ACHN (cell line): ENCODE measurements at regions not wholly inside any gene's neighbourhood (a gene's known extent, or its start where the extent isn't known, plus 50 kb on each side); places are given as distances from the start of the nearest gene placed in this dataset.

Experiments used
- DNase-seq: peaks from one replicate; pipeline ENCODE4 v3.0.0-alpha.2; 2015
- in situ Hi-C: cut with HindIII; loops from 2 replicates; pipeline ENCODE4 v1.10.0; 2017; ENCODE audit warnings: low sequenced_read_pairs, low pct_ligation_motif_present, low pct_unique_long_range_greater_than_20kb

DNA sequence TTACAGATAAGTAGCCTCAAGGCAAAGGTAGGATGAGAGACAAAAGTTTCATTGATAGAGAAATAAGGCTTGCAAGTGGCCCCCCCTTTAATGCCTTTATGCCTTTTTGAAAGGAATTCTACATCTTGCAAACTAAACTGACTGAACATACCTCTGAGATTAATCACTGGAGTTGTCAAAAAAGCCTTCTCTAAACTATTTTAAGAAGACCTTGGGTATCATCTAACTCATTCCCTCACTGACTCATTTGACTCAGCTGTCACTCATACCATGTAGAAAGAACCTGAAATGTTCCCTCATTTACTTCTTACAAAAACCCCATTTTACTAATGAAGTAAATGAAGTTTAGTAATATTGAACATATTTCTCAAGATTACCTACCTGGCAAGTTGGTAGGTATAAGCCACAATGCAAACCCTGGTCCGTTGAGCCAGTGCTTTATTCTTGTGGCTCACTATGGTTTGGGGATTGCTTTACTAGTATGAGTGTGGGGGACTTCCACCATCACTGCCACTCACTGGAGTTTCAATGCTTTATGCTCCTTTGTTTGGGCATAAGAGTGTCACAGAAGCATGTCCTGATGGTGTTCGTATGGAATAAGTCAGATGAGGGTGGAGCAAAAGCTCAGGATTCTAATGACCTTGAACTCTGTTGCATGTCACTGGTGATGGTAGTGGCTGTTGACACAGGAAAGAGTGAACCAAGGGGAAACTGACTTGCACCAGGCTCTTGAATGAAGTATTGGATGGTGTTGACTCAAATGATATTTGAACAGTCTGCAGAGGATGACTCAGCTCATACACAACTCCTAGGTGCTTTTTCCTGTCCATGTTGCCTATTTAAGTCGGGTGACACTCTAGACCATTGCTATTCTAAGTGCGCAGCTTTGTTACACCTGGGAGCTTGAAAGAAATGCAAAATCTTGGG lies 305.5 kb upstream of the EMCN start:
- no peak for DNase-seq

DNA sequence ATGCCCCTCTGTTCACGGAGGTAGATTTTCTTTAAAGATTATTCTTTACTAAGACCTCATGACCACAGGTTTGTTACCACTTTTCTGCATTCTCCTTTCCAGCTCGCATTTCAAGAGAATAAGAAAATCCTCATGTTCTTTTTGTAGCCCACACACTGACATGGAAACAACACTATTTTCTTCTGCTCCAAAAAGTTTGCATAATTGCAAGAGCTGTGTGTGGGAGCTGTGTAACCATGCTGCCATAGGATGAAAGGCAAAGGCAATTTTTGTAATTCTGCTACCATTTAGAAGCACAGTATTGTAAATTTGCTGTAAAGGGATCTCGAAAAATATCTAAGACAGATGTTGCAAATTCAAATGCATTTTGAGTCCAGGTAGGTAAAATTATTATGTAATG lies 302.4 kb upstream of the EMCN start:
- no peak for DNase-seq
- in situ Hi-C loops, result no loop called here

More for the DNA sequence above, 305.5 kb upstream of the EMCN start:
- in situ Hi-C loops, result no loop called here

DNA sequence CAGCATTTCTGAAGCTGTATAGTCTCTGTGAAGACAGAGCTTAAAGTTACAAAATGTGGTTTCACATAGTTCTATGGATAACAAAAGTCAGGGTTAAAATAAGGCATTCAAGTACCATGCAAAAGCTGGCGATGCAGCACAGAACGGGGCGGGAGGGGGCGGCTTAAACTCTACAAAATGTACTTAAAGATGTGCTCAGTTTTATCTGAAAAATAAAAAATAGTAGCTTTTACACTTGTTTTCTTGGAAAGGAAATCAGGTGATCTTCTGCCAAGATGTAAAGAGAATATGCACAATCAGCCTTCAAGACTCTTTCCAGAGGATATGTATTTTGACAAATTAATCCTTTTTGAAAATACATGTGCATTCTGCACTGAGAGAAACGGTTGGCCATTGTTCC lies 301.7 kb upstream of the EMCN start:
- no peak for DNase-seq
- in situ Hi-C loops, result no loop called here

DNA sequence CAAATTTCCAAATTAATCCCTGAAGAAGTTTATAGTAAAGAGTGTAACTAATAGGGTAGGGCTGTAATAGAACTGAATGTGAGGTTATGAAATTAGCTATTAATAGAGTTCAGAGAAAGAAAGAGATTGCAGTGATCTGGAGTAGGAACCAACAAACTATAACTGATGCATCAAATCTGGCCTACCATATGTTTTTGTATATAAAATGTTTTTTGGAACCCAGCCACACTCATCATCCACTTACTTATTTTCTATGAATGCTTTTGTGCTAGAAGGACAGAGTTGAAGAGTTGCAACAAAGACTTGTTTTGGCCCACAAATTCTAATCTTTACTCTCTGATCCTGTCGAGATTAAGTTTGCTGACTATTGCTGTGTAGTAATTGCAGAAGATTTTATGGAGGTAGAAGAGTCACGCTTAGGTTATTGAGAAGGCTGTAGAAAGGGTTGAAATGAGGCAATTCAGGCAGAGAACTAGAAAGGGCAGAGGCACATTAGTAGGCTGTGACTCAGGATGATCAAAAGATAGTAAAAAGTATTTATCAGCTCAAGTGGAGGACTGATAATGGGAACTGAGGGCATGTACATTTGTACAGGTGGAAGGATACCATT lies 298.7 kb upstream of the EMCN start:
- in situ Hi-C loops, result no loop called here
- no peak for DNase-seq

DNA sequence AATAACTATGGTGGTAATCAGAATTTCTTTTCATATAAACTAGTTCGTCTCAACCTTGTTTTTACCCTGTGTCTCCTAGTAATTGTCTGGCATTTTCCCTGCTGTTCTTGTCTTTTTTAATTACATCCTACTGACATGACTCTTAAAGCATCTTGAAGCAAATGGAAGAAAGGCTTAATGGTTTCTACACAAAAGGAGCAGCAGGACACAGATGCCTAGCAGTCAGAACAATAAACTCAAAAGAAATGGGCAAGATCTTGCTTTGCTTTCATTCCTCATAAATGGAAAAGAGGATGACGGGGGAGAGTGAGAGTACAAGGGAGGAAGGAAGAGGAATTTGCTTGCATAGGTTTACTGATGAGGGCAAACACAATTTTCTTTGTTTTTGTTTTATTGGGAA lies 293.2 kb upstream of the EMCN start:
- no peak for DNase-seq
- in situ Hi-C loops, result no loop called here

DNA sequence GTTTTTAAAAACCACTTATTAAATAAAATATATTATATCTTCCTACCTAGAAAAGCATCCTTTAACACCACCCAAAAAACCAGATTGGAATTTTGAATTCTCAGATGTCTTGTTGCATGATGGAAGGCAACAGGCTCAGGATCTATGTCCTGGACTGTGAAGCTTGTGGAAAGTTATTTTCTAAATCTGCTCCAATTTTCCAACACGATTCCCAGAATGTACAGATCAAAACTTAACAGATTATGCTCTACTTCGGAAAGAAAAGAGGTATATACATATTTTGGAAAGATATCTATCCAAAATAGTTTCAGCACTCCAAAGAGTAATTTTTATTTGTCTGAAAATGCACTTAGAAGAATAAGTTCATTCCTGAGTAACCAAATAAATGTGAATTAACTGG lies 291.7 kb upstream of the EMCN start:
- DNase-seq, result no peak
- in situ Hi-C loops, result no loop called here

DNA sequence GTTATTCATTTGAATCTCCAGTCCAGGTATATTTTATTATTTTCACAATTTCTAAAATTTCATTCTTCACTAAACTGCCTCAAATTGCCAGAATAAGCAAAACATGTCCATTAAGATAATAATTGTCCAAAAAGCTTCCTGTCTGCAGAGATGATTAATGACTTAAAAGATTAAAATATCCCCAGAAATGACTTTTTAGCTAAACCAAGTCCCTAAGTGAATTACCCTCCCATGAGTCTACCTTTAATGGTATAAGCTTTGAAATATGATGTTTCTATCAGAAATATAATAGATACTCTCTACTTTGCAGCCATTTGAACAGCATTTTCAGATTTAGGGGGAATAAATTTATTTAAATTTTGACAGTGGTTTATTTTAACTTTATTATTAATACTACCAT lies 289.2 kb upstream of the EMCN start:
- in situ Hi-C loops, result no loop called here
- DNase-seq, result no peak

DNA sequence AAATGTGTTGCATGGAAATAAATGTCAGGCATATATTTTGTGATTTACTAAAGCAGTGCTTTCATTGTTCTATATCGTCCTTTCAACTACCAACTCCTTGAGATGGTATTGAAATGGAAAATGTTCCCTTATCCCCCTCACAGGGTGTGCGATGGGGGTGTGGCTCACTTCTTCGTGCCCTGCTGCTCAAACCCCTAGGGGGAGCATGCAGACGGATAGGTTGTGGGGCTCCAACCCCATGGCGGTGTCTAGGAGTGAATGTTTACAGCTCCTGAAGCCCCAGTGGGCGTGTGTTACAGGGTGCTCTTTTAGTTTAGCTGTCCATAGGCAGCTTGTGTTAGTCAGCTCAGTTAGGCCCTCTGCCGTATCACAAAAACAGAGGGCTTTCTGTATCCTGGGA lies 287.7 kb upstream of the EMCN start:
- no peak for DNase-seq
- in situ Hi-C loops, result no loop called here

DNA sequence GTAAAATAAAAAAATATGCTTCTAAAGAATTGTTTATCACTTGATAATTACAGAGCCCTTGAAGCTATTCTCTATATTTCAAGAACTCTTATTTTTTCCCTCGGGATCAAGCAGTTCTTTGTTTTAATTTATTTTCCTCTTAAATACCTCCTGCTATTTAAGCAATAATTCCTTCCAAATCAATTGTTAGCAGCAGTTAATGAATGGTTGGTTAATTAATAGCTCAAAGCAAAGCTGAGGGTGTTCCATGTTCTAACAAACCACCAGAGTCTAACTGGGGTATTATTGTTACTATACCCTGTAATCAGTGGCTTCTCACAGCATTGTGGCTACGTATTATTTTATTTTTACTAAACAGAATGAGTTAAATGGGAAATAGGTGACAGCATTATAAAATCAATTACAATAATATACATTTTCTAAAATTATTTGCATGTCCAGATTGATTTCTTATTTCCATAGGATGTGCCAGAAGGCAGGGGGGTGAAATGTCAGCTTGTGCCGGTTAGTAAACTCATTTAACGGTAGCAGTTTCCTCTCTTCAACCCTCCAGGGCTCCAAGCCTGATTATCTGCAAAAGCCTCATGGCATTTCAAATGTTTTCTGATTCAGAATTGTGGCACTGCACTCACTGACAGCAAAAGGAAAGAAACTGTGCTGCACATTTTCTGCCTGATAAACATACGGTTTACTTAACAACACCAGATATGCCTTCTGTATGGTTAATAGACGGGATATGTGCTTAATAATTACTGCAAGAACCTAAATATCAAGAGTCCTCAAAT lies 286.9 kb upstream of the EMCN start:
- in situ Hi-C loops, result no loop called here
- DNase-seq, result no peak

DNA sequence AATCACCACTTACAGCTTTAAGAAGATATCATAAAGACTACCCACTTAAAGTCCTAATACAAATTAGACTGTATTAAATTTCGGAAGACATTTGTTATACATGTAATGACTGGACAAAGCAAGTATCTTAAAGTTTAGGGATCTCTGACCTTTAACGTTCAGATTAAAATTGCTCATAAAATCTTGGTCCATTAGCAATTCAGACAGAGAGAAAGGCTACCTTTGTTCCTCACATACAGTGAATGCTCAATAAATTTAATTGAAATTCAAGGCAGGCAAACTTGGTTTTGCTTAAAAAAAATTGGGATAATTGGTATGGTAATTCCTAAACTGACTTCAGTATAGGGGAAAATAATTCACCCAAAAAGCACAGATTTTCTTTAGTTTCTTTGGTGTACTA lies 285.9 kb upstream of the EMCN start:
- no peak for DNase-seq
- in situ Hi-C loops, result no loop called here

DNA sequence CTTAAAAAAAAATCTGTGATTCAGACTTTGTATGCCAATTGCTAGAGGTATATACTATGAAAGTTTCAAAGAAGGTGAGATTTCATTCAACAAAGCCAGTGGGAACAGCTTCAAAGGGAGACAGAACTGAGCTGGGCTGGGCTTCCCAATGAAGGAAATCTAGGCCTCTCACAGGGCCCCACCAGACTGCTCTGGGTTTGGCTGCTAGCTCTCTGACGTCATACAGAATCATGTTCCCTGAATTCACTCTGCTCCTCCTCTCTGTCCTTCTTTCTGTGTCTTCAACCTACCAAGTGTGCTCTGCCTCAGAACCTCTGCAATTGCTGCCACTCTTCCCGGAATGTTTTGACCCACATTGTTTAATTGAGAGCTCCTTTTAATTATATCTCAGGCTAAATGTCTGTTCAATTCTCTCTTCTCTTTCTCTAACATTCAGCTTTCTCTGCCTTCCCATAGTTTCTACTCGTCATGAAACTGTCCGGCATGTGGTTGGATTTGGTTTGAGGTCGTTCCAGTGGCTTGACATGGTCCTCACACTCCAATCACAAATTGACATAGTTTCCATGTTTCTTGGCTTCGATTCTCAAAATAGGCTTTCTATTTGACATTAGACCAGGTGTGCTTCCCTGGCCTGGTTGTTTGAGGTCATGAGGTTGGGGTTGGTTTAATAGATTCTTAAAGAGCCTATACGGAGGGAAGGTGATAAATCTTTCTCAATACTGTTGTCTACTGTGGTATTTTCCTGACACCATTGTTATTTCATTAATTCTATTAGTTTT lies 282.1 kb upstream of the EMCN start:
- no peak for DNase-seq
- in situ Hi-C loops, result no loop called here

DNA sequence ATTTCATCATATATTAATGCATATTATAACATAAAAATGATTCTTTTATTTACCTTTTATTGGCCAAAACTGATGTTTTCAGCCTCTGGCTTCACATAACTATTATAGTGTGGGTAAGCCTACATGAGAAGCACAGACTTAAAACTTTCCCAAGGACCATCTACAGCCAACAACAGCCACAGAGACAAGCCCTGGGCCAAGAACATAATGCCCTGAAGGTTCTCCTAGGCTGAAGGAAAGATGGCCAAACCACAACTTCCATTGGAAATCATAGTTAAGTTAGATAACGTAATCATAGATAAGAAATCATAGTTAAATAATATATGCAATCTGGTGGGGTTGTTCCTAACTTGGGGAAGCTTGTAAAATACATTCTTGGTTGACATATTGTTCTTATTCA lies 280.0 kb upstream of the EMCN start:
- no peak for DNase-seq
- in situ Hi-C loops, result no loop called here

DNA sequence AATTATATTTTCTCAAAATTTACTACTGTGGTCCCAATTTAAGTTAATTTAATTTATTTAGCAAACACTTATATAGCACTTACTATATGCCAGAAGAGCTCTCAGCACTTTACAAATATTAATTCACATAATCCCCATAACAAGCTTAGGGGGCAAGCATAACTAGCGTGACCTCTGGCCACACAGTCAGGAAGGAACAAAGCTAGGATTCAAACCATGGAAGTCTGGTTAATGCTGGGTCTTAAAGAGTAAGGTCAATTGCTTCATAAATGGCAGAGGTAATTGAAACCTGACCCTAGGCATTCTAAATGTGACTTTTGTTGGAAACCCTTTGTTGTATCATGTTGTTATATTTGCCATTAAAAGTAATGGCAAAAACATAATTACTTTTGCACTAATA lies 279.5 kb upstream of the EMCN start:
- DNase-seq, result no peak
- in situ Hi-C loops, result no loop called here

DNA sequence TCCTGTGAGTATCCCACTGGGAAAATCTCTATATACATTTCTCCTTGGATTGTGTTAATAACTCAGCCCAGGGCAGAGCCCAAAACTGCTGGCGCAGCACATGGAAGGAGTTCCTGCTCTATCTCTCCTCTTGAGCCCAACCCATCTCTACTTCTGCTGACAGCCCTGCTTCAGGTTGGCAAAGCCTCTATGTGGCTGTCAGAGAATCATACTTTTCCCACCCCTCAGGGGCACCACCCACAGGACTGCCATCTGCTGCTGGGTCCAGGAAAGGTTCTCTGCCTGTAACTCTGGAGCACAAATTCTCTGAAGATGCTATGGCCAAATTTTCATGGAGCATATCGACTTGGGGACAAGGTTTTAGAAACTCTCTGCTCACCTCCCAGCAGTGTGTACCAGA lies 278.5 kb upstream of the EMCN start:
- DNase-seq, result no peak

DNA sequence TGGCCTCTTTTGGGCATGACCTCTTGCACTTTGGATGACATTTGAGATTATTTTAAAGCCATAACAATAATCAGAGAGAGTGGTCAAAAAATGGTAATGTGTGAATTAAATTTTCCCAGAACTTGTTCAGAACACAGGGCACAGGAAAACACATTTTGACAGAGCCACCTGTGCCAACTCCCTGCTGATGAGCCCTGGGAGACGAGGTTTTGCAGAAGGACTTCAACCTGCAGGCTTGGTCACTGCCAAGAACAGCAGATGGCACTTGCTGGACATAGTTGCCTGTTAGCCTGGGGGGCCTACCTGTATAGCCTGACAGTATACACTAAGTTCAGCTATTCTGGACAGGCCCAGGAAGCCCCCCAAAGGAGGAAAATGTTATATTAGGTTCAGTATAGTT lies 277.8 kb upstream of the EMCN start:
- in situ Hi-C loops, result no loop called here
- no peak for DNase-seq

More for the DNA sequence above, 278.5 kb upstream of the EMCN start:
- in situ Hi-C loops, result no loop called here

DNA sequence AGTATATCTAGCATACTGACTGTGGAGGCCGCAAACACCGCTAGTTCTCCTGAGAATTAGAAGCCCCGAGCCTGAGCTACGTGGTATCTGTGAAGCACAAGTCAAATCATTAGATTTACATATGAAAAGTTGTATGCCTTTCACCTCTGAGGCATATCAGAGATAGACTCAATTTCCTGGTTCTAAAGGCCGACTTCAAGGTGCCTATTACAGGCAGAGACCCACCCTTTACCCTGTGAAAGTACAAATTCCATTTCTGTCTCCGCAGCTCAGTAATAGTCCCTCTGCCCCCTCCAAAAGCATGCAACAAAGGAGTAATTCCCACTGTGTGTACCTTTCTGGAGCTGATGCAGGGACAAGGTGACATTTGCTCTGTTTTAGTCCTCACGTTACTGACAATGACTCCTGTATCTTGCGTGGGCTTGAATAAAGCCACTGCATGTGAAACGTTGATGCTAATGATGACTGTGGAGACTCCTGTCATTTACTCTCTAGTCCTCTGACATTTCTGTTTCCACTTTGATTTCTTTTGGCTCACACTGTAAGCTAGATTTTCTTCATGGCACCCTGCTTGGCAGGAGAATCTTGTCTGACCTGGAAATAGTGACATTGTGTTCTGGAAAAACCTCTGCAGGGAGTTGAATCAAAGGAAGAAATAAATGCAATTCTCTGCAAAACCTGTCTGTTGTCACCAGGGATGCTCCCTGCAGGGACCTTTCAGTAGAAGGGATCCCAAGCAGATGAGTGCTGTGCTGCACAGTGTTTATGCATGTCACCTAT lies 273.2 kb upstream of the EMCN start:
- in situ Hi-C loops, result no loop called here

DNA sequence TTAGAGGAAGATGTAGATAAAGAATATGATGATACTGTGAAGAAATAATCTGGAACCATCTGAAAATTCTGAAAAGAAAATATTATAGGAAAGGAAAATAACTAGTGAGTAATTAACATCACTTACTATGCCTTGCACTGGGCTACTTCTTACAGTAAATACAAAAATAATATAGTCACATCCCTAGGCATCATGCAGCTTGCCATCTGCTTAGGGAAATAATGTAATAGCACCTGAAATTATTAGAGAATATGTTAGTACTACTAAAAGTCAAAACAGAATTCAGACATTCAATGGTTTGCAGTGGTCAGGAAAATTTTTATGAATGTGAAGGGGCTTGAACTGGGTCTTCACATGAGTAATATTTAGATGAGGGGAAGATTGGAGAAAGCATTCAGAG lies 272.2 kb upstream of the EMCN start:
- in situ Hi-C loops, result no loop called here

More for the DNA sequence above, 273.2 kb upstream of the EMCN start:
- DNase-seq, result no peak

DNA sequence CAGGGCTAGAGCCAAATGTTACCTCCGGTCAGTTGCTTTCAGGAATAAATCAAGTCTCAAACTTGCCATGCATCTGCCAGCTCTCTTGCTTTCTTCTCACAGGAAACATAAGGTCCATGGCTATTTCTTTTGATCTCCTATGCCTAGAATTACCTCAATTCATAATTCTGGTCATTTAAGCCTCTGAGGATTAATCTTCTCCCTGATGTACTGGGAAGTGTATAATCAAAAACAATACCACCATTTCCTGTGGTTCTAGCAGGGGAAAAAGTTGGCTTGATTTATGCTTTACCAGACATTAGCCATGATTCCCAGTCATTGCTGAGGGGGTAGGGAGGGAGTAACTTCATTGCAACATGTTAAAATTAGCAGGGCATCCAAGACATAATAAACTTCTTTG lies 268.7 kb upstream of the EMCN start:
- in situ Hi-C loops, result no loop called here
- no peak for DNase-seq

More for the DNA sequence above, 272.2 kb upstream of the EMCN start:
- no peak for DNase-seq
